Endothelial cell of umbilical vein (primary cell): ENCODE measurements at regions not wholly inside any gene's neighbourhood (a gene's known extent, or its start where the extent isn't known, plus 50 kb on each side); places are given as distances from the start of the nearest gene placed in this dataset.

ENCODE experiments used
- BruUV-seq: library from RNA; stranded (reverse); fragments of 400-500 nt; replicated peaks from 2 replicates; lab custom pipeline; 2021; lab: Mats Ljungman, UMichigan
- CTCF ChIA-PET: fragments of 300-600, 350-600 bp; sonication (Branson Sonifier 250); formaldehyde crosslinking; loops from one replicate; lab custom pipeline; 2021; ENCODE audit warnings: antibody characterized with exemption, inconsistent platforms; lab: Charles Lee
- POLR2A ChIA-PET: fragments of 300-600, 350-600 bp; sonication (Branson Sonifier 250); formaldehyde crosslinking; loops from one replicate; lab custom pipeline; 2021; ENCODE audit warnings: antibody characterized with exemption, inconsistent platforms; lab: Charles Lee
- DNase-seq: peaks from one replicate; pipeline ENCODE4 v3.0.0-alpha.2; 2011; ENCODE audit warnings: low read depth, low spot score
- FAIRE-seq: peaks from 2 replicates; lab custom pipeline; 2011; peaks lifted over from hg19 to GRCh38; lab: Jason Lieb, UNC
- H2AFZ ChIP-seq: 2 replicates; pipeline ENCODE4 v1.6.0; 2012; ENCODE audit warnings: low read depth, low read length, control low read depth, inconsistent platforms
- H3K27ac ChIP-seq: 2 replicates; pipeline ENCODE4 v1.5.1; 2011; ENCODE audit warnings: low read depth, mild to moderate bottlenecking, control low read depth, low read length, moderate library complexity; ENCODE audit not compliant: insufficient read depth
- H3K27me3 ChIP-seq, 2 experiments: 2 replicates each; pipeline versions ENCODE4 v1.6.0 to v1.6.1; 2011; ENCODE audit warnings: low read length in 2 of 2, mixed read lengths in 1 of 2; ENCODE audit not compliant: control insufficient read depth in 2 of 2, insufficient read depth in 2 of 2
- H3K36me3 ChIP-seq, 2 experiments: 2 replicates in 1 of 2; 3 replicates in 1 of 2; pipeline ENCODE4 v1.5.1; 2011; ENCODE audit warnings: low read length in 2 of 2, mild to moderate bottlenecking in 1 of 2, moderate library complexity in 1 of 2; ENCODE audit not compliant: control insufficient read depth in 2 of 2, insufficient read depth in 2 of 2; ENCODE audit errors: extremely low read depth in 1 of 2
- H3K4me1 ChIP-seq: 3 replicates; pipeline ENCODE4 v1.5.1; 2011; ENCODE audit warnings: mild to moderate bottlenecking, low read length; ENCODE audit not compliant: control insufficient read depth, insufficient read depth; ENCODE audit errors: extremely low read depth
- H3K4me2 ChIP-seq: 2 replicates; pipeline ENCODE4 v1.6.1; 2011; ENCODE audit warnings: low read length, control low read depth, mixed read lengths; ENCODE audit not compliant: insufficient read depth
- H3K4me3 ChIP-seq, 3 experiments: fragments of 200-600 bp in 1 of 3; sonication (generic), shearing (Covaris generic) in 1 of 3; replicated peaks in 1 of 3; 2 replicates each; pipeline ENCODE4 v1.5.1; 2011 to 2016; ENCODE audit warnings: control low read depth in 3 of 3, low read length in 3 of 3, mild to moderate bottlenecking in 2 of 3, inconsistent platforms in 1 of 3, low read depth in 1 of 3, moderate library complexity in 1 of 3; ENCODE audit not compliant: insufficient read depth in 1 of 3
- H3K79me2 ChIP-seq: 2 replicates; pipeline ENCODE4 v1.6.0; 2012; ENCODE audit warnings: low read length, inconsistent platforms; ENCODE audit not compliant: control insufficient read depth, insufficient read depth
- H3K9ac ChIP-seq: replicated peaks from 2 replicates; pipeline ENCODE3; 2011; ENCODE audit warnings: low read length, control low read depth; ENCODE audit not compliant: insufficient read depth; ENCODE audit errors: extremely low read depth
- H3K9me1 ChIP-seq: replicated peaks from 3 replicates; pipeline ENCODE4 v1.6.0; 2011; ENCODE audit warnings: mild to moderate bottlenecking, low read length; ENCODE audit not compliant: control insufficient read depth, insufficient read depth; ENCODE audit errors: extremely low read depth
- H3K9me3 ChIP-seq: replicated peaks from 2 replicates; pipeline ENCODE4 v1.5.1; 2012; ENCODE audit warnings: low read length, inconsistent platforms; ENCODE audit not compliant: control insufficient read depth, insufficient read depth
- H4K20me1 ChIP-seq: replicated peaks from 2 replicates; pipeline ENCODE3; 2011; ENCODE audit warnings: mild to moderate bottlenecking, low read length; ENCODE audit not compliant: control insufficient read depth, insufficient read depth; ENCODE audit errors: extremely low read depth
- CTCF ChIP-seq, 2 donors: IDR thresholded peaks; 1 replicate in 1 of 2; 2 replicates in 1 of 2; pipeline ENCODE4 v1.5.1; 2011; ENCODE audit warnings: low read length in 2 of 2, mild to moderate bottlenecking in 2 of 2, moderate library complexity in 2 of 2, control low read depth in 1 of 2, inconsistent platforms in 1 of 2, low read depth in 1 of 2; ENCODE audit not compliant: insufficient read depth in 1 of 2; ENCODE audit errors: extremely low read depth in 1 of 2
- EZH2 ChIP-seq: IDR thresholded peaks from 2 replicates; pipeline ENCODE4 v1.6.1; 2012; ENCODE audit warnings: borderline replicate concordance, low read depth, mild to moderate bottlenecking, moderate library complexity, low read length, inconsistent platforms; ENCODE audit not compliant: severe bottlenecking
- FOS ChIP-seq: IDR thresholded peaks from 2 replicates; pipeline ENCODE4 v1.6.1; 2011; ENCODE audit warnings: mild to moderate bottlenecking, low read length, moderate library complexity, borderline replicate concordance; ENCODE audit not compliant: insufficient read depth
- GATA2 ChIP-seq: IDR thresholded peaks from 2 replicates; pipeline ENCODE4 v1.7.0; 2011; ENCODE audit warnings: low read depth, mild to moderate bottlenecking, moderate library complexity, mixed read lengths, low read length; ENCODE audit not compliant: insufficient read length, insufficient read depth
- JUN ChIP-seq: IDR thresholded peaks from 2 replicates; pipeline ENCODE4 v1.6.1; 2011; ENCODE audit warnings: borderline replicate concordance, low read depth; ENCODE audit not compliant: insufficient read length, insufficient read depth
- MYC ChIP-seq: IDR thresholded peaks from one replicate; pipeline ENCODE4 v1.6.1; 2011; ENCODE audit warnings: mild to moderate bottlenecking, low read depth, low read length
- POLR2A ChIP-seq: IDR thresholded peaks from 2 replicates; pipeline ENCODE4 v1.6.1; 2012; ENCODE audit warnings: low read depth, mild to moderate bottlenecking, control low read depth, low read length
- POLR2AphosphoS5 ChIP-seq: IDR thresholded peaks from 2 replicates; pipeline ENCODE4 v1.6.1; 2012; ENCODE audit warnings: low read depth, mild to moderate bottlenecking, control low read depth, low read length, moderate library complexity; ENCODE audit not compliant: insufficient read depth
- dilution Hi-C: fragments of 300-500 bp; cut with MboI; formaldehyde crosslinking; loops from one replicate; pipeline ENCODE4 v1.15.0; 2019; ENCODE audit warnings: low sequenced_read_pairs; ENCODE audit not compliant: extremely low pct_ligation_motif_present
- intact Hi-C: fragments of 100-400 bp; cut with micrococcal nuclease; formaldehyde crosslinking; loops from one replicate; pipeline ENCODE4 v1.10.0; 2022
- TF ChIP-seq, protein P1 (sequence below): IDR thresholded peaks from 2 replicates; pipeline ENCODE4 v1.6.1; 2011; ENCODE audit not compliant: insufficient read depth, insufficient read length

- Histone ChIP-seq H4K20me1 (no peaks in the 10 kb centered on the region), H2AFZ (no peak overlapping the region), H3K27me3 (no peaks in the 10 kb centered on the region), H3K4me2 (no peak overlapping the region), H3K79me2 (no peaks in the 10 kb centered on the region), H3K9ac (no peak overlapping the region), H3K9me3 (no peaks in the 10 kb centered on the region), H3K27ac (no peak overlapping the region), H3K4me3 (no peak overlapping the region), H3K36me3 (no peaks in the 10 kb centered on the region), H3K9me1 (no peaks in the 10 kb centered on the region), H3K4me1 (no peaks in the 10 kb centered on the region)
- FAIRE-seq (no peak), DNase-seq (no peak)
- ChIA-PET POLR2A (no interaction called here), CTCF (no interaction called here)
- intact Hi-C loops, result no loop called here
- TF ChIP-seq, protein P1, sequence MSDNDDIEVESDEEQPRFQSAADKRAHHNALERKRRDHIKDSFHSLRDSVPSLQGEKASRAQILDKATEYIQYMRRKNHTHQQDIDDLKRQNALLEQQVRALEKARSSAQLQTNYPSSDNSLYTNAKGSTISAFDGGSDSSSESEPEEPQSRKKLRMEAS, result no peak
- no peak for TF ChIP-seq JUN
- no peak for TF ChIP-seq MYC
- TF ChIP-seq GATA2, result no peak
- TF ChIP-seq POLR2AphosphoS5, result no peak
- TF ChIP-seq POLR2A, result no peak
- TF ChIP-seq EZH2, result no peak
- no peak for TF ChIP-seq CTCF (IDR thresholded peaks at IDR 0.05; ENCODE audit: extremely low read depth in 1 of 2, insufficient read depth in 1 of 2, low read depth in 1 of 2, low read length in 2 of 2)
- no peak for TF ChIP-seq FOS
- dilution Hi-C loops, result no loop called here
- no TSS peak for BruUV-seq
Observed at GRCh38 chr15:52924630-52925029, 134.5 kb upstream of the ONECUT1 start.
